ENCODE measurements at regions not wholly inside any gene's neighbourhood (a gene's known extent, or its start where the extent isn't known, plus 50 kb on each side); places are given as distances from the start of the nearest gene placed in this dataset.
"Not testable (repeated sequence)": the region's sequence is repeated elsewhere in the genome, so short reads cannot be mapped to it uniquely, and the experiment has no call there.

DNA sequence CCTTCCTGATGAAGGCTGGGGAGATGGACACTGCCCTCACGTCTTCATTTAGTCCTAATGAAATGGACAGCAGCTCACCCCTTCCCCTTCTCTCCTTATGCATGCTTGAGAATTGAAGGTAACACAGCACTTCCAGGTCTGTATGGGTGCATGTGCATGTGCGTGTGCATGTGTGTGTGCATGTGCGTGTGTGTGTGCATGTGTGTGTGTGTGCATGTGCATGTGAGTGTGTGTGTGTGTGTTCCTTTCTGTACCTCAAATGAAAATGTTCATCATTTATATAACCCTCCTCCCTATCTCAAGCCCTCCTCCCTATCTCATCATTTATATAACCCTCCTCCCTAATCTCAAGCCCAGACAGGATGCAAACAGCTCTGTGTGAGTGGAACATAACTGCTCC lies 444.8 kb downstream of the MAT2B start:
- no peak for DNase-seq (ENCODE audit: low read depth)

DNA sequence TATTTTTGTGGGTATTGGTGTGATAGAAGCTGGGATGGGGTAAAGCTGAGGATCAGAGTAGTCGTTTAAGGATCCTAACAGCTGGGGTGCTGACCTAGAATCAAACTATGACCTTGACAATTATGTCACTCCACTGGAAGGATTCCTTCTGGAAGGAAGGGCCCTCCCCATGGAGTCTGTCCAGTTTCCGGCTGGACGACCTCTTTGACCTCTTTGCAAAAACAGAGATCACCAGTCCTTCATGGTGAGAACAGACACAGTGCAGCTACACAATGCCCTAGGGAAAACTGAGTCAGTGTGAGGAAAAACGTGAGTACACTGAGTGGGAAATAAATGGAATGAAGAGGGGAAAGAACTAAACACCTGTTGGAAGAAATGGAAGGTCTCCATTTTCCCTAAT lies 445.6 kb downstream of the MAT2B start:
- no peak for DNase-seq (ENCODE audit: low read depth)

DNA sequence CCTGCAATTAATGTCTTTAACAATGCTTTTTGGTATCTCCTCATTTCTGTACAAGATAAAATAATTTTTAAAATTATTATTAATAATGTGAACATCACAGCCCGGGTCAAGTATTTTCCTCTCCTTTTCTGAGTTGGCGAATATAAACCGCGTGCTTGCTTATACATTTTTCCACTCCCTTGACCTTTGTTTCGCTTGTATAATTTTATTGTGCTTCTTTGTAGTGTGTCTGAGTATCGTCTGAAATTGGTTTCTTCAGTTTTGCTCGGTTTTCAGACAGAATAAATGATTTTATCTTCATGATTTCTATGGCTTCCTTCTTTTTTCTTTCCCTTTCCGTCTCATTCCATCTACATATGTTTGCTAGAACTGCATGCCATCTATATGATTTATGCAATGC lies 448.5 kb downstream of the MAT2B start:
- DNase-seq (ENCODE audit: low read depth): no peak

DNA sequence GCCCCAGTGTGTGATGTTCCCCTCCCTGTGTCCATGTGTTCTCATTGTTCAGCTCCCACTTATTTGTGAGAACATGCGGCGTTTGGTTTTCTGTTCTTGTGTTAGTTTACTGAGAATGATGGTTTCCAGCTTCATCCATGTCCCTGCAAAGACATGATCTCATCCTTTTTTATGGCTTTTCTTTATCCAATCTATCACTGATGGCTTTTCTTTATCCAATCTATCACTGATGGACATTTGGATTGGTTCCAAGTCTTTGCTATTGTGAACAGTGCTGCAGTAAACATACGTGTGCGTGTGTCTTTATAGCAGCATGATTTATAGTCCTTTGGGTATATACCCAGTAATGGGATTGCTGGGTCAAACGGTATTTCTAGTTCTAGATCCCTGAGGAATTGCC lies 455.8 kb downstream of the MAT2B start:
- not testable (repeated sequence) for DNase-seq (ENCODE audit: low read depth)

DNA sequence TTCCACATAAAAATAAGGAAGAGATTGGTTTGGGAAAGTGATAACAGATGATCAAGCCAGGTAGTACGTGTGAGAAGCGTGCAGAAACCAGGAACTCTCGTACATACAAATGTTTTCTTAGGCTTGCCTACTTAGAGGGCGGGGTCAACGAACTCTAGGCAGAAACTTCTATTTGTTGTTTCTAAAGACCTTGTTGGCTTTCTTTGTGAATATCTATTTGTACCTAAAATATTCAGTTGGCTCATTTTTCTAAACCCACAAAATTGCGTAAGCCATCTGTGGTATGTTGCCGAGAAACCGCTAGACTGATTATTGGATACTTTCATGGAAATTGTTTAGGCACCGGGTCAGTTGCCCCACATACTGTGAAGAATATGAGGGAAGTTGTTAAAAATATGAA lies 458.5 kb downstream of the MAT2B start:
- peak; percentile 2 for DNase-seq (ENCODE audit: low read depth)

DNA sequence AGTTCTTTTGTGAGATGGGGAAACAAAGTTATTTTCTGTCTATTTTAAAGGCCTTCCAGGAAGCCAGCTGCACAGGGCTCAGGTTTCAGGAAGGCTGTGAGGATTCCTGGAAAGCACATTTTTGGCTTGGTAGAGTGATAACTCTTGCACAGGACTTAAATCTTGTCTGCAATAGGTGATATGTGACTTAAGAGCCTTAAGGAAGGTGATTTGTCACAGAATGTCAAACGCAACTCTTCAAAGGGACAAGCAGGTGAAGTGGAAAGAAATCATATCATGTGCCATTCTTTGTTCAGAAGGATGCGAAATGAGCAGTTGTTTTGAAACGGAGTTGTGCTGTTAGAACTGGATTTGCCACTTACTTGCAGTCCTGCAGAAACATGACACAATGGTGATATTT lies 459.3 kb downstream of the MAT2B start:
- DNase-seq (ENCODE audit: low read depth): no peak

DNA sequence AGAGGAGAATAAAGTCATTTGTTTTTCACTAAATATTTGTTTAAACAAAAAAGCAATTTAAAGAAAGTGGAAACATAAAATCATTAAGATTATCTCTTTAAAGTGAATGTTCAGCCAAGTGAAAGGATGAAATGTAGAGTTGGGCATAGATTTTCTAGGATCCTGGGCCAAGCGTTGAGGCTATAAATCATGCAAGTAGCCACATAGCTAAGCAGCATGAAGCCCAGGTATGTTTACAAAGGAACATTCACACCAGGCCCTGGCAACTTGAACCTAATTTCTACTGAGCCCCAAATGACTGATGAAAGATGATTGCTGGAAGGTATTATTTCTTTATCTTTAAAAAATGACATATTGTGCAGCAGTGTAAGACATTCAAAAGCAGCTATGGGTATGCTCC lies 461.8 kb downstream of the MAT2B start:
- no peak for DNase-seq (ENCODE audit: low read depth)

DNA sequence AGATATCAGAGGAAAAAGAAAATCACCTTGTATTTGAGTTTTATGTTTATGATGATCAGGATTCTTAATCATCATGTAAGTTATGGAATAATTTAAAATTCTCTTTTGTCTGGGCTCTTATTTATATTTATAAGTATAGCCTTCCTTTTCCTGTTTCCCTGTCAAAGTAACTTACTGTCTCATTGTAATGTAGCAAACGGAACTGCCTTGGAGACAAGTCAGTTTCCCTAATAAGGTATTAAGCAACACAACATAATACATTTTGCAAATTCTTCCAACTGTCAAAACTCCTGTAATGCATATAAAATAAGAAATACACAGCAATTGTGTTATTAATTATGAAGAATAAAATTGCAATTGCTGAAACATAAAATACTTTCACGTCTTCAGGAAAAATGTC lies 463.2 kb downstream of the MAT2B start:
- no peak for DNase-seq (ENCODE audit: low read depth)

DNA sequence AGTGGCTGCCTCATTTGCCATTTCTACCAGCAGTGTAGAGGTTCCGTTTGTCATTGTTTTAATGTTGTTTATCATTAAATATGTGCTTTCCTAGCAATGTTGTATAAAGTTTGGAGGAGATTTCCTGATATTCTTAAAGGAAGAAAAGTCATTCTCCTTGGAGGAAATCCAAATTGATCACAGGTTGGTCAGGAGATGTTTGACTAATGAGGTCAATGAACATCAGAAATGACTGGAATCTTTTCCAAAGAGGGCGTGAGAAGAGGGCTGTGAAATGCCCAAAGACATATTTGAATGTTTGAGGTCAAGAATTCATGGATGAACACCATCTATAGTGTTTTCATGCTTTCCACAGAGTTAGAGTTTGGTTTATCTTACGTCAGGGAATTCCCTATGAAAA lies 471.3 kb downstream of the MAT2B start:
- DNase-seq (ENCODE audit: low read depth): no peak

DNA sequence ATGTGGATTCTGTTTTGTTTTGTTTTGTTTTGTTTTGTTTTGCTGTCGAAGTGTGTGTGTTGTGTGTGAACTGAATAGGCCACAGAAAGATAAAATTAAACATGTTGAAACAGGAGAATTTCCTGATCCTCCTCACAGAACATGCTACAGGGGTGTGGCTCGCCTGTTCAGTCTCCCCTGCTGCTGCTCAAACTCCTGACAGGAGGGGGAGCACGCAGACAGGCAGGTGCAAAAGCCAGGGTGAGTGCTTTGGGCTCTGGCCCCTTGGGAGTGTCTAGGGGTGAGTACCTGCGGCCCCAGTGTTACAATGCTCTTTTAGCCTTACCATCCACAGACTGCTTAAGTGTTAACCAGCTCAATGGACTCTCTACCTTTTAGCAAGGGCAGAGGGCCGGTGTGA lies 473.5 kb downstream of the MAT2B start:
- DNase-seq (ENCODE audit: low read depth): no peak

DNA sequence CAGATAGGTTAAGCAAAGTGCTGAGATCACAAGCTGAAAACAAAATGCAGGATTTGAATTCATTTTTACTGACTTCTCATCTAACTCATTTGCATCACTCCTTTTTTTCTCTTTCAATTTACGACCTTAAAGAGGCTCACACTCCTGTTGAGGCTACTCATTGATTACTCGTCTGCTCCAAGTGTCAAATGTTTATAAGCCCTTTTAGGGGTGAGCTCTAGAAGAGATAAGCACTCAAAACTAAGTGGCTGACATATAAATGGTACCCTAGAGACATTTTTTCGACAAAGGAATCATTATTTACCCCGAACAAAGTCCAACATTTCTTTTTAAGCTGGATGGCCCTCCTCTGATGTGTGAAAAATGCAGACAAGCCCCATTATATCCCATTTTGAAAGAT lies 483.1 kb downstream of the MAT2B start:
- DNase-seq (ENCODE audit: low read depth): no peak

DNA sequence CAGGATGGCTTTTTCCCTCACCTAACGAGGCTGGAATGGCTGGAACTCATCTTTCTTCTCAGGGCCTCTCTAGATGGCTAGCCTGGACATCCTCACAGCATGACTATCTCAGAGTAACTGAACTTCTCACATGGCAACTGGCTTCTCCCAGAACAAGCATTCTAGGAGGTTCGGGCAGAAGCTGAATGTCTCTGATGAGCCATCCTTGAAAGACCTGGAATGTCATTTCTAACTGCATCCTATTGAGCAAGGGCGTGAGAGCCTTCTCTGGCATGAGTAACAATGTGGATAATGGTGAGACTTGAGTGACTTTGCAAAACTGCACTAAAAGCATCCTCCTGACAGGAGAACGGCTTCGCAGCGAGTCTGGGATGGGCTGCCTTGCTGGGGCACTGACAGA lies 487.7 kb downstream of the MAT2B start:
- DNase-seq (ENCODE audit: low read depth): no peak

DNA sequence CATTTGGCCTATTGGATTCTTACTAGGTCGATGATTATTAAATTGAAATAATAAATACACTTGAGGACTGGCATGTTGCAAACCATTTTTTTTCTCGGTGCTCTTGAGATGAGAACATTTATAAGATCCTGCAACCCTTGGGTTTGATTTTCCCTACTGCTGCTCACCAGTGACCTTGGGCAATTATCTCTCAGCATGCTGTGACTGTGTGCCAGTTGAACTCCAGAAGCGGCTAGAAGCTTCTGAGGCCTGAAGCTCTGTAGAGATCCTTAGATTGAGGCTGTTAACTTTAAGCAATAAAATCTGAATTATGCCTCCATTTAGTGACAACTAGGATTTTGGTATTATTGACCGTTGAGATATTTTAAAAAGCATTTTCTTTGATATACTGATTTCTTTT lies 489.8 kb downstream of the MAT2B start:
- no peak for DNase-seq (ENCODE audit: low read depth)

DNA sequence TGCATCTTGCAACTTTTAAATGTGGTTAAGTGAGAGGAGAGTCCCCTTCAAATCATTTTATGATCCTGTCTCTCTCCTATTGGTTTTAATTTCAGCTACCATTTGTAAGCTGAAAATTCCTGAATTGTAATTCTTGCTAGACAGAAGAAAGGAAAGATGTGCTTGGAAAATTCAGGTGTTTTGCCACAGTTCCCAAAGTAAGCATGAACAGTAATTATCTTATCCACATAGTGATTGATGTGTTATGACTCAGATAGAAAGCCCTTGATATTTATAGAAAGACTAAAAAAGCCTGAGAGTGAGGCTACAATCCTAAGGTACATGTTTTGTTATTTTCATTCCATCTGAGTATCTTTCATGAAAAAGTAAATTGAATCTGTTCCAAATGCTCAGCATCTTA lies 492.5 kb downstream of the MAT2B start:
- DNase-seq (ENCODE audit: low read depth): no peak

DNA sequence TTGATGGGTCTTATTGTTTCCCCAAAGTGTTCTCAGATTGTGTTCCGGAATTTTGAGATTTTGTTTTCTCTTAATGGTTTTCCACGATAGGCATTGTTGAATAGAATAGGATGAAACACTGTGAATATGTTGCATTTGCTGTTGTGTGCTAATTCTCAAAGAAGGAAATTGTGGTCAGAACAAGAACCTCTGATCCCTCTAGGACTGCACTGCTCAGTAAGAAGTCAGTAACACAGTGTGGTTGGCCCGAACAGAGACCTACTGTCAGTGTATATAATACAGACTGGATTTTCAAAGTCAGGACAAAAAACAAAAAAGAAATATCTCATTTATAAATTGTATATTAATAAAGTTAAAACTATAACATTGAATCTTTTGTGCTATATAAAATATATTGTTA lies 494.8 kb downstream of the MAT2B start:
- no peak for DNase-seq (ENCODE audit: low read depth)

DNA sequence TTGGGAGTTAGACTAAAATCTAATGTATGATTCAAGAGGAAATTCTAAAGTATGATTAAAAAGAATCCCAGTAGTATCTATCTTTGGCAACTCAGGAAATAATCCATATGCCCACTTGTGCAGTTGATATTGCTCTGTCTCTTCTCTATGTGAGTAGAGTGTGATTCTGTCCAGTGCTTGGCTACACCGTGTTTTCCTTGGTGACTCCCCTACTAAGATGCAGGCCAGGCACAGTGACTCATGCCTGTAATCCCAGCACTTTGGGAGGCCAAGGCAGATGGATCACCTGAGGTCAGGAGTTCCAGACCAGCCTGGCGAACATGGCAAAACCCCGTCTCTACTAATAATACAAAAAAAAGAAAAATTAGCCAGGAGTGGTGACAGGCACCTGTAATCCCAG lies 495.4 kb downstream of the MAT2B start:
- DNase-seq (ENCODE audit: low read depth): no peak

DNA sequence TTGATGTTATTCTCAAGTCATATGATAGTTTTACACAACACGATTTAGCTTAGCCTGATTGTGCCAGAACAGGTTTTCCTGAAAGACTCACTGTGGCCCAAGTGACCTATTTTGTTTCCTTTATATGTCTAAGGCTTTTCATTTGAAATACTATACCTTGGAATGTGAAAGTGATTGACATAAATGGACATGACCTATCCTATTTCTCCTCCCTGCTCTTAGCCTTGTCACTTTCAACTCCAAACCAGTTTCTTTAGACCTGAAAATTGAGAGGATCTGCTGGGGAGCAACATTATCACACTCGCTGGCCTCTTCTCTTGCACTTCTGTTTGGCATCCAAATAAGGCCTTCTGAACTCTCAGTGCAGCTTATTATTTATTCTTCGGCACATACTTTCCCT lies 496.8 kb downstream of the MAT2B start:
- DNase-seq (ENCODE audit: low read depth): no peak

DNA sequence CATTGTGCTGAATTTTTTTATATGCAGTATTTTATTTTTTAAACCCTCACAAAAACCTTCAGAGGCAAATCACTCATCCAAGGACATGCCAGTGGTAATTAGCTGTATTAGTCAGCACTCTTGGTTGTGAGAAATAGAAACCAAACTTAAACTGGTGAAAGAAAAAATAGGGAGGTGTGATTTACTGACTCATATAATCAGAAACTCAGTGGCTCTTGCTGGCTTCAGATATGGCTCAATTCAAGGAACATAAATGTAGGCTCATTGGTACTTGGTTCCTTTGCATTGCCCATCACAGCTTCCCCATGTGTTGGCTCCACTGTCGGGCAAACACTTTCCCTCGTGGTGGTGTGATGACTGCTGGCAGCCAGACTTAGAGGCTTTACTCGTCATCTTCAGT lies 497.2 kb downstream of the MAT2B start:
- DNase-seq (ENCODE audit: low read depth): no peak

DNA sequence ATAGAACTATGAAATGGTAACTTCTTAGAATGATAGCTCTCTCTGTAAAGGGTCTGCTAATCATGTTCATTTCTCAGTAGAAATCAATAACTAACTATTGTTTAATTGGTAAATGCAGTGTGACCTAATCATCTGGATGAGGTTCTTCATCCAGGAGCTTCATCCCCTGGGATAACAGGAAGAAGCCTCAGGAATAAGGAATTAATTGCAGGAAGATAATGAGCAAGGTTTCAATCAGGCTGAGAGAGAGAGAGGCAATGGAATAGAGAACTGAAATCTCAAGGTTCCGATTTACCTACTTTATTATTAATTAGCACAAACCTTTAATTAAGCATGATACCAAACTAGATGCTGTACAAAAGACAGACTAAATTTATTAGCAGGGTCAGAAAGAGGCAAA lies 499.7 kb downstream of the MAT2B start:
- DNase-seq (ENCODE audit: low read depth): no peak

DNA sequence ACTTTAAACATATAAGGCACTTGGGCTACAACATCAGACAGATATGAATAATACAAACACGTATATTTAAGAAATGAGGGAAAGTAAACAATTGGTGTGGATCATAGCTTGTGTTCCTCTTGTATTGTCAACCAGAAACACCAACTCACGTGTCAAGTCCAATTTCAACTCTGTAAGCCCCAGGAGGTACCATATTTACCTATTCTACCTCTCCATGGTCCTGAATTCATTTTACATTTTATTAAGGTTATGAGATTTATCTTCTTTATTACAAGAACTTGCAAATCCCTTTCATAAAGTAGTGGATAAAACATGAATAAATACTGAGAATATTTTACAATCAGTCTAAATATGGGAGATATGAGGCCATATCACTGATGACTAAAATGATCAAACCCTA lies 501.6 kb downstream of the MAT2B start:
- DNase-seq (ENCODE audit: low read depth): no peak

DNA sequence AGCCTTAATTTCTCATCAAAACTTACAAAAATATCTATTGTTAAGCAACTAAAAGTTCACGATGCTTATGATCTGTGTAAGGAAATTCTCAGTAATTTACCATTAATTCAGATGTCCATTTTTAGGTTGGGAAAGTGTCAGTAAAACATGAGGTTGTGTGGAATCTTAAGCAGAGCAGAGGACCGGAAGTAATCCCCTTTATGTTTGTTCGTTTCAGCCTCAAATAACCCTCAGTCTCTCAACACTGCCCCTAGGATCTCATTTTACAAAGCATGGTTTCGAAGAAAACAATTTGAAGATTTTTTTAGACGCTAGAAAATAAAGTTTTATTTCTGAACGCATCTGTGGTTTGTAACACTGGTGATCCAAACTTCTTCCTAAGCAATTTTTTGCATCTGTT lies 504.2 kb downstream of the MAT2B start:
- no peak for DNase-seq (ENCODE audit: low read depth)

DNA sequence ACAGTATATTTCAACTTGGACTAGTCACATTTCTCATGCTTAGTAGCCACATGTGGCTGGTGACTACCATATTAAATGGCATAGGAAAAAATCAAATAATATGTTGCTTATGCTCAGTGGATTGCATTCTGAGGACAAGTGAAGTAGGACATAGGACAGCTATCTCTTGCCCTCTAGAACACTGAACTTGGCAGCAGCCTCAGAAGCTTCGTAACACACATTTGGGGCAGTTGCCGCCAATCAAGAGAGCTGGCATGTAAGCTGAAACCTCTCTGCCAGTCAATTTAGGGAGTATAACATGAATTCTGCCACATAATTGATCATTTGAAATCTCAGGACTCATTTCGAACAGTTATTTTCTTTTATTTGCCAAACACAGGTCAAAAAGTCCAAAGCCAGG lies 505.5 kb downstream of the MAT2B start:
- no peak for DNase-seq (ENCODE audit: low read depth)

DNA sequence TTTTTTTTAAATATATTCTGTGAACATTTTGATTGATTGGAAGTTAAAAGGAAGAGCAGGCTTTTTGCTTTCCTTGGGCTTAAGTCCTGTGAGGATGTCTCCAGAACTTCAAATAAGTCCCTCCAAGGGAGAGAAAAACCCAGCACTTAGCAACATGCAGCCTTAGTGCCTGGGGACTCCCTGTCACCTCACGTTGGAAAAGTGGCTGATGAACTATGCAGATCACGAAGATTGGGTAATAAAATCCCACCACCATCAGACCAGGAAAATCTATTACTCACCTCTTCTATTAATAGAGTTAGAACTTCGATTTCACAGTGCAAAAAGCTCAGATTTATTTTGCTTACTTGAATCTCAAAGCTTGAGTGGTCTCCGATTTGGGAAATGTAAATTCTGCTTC lies 507.0 kb downstream of the MAT2B start:
- DNase-seq (ENCODE audit: low read depth): no peak

DNA sequence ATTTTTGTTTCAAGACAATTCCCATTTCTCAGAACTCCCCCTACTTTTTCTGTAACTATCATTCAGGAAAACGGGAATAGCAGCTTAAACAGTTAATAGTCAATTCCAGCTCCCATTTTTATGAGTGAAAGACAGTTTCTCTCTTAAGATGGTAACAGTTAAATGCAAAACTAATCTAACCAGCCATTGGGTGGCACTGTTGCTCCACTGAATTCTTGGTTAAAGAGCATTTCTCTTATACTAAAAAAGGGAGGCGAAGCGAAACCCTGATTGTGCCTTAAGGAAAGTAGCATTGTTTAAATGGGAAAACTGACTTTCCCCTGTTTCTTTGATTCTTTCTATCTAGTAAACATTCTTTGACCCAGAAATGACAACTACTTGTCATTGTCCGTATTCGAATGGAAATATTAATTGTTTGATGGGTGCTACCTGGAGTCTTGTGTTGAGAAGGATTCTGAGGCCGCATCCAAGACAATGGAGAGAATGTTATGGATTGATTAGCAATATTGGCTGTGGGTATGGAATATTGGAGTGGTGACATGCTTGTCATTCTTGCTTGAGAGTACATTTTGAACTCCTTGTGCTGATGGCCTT lies 507.8 kb downstream of the MAT2B start:
- DNase-seq (ENCODE audit: low read depth): peak; percentile 35

DNA sequence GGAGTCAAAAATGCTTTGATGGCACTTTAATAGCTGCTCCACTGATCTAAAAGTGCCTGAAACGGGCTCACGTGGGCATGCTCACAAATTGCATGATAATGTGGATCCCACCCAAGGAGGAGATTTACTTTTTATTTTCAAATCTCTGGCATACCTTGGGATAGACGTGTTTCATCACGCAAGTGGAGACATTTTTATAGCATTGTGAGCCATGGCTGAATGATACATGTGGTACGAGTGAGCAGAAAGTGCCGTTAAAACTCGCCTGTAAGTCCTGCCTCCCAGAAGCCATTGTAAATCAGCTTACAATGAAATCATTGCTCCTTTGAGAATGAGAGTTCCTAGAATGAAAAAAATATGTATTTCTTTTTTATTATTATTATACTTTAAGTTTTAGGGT lies 514.7 kb downstream of the MAT2B start:
- DNase-seq (ENCODE audit: low read depth): no peak

All from fibroblast of gingiva (primary cell).